ENCODE measurements at regions not wholly inside any gene's neighbourhood (a gene's known extent, or its start where the extent isn't known, plus 50 kb on each side); places are given as distances from the start of the nearest gene placed in this dataset.

DNA sequence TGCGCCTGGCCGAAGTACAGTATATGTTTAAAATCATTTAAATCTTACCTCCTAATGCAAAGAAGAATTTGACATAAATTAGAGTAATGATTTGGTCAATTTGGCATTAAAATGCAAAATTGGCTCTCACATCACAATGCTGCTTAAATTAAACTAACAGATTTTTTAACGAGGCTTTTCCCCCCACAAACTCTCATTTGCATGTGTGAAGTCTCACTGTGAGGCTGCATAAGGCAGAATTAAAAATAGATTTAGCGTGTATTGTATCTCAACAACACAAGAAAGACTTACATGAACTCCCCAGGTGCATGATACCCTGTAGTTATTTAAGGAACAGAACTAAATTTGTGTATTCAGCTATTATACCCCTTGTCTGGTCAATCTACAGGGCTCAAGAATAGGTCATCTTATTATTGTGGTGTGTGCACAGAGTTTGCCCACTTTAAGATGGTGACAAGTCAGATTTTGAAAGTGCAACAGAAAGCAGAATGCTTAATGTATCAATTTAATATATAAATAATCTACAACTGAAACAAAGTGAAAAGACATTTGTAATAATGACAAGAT lies 897.9 kb downstream of the EPHA3 start (continued):
- TF ChIP-seq, protein P1, sequence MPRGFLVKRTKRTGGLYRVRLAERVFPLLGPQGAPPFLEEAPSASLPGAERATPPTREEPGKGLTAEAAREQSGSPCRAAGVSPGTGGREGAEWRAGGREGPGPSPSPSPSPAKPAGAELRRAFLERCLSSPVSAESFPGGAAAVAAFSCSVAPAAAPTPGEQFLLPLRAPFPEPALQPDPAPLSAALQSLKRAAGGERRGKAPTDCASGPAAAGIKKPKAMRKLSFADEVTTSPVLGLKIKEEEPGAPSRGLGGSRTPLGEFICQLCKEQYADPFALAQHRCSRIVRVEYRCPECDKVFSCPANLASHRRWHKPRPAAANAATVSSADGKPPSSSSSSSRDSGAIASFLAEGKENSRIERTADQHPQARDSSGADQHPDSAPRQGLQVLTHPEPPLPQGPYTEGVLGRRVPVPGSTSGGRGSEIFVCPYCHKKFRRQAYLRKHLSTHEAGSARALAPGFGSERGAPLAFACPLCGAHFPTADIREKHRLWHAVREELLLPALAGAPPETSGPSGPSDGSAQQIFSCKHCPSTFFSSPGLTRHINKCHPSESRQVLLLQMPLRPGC (tag by site-specific recombination; IDR thresholded peaks at IDR 0.05), result no peak
- no peak for TF ChIP-seq ZBTB17 (tag by site-specific recombination; IDR thresholded peaks at IDR 0.05)
- no peak for TF ChIP-seq IKZF3 (tag by site-specific recombination; IDR thresholded peaks at IDR 0.05)
- no peak for TF ChIP-seq ZNF10 (tag by site-specific recombination; IDR thresholded peaks at IDR 0.05)
- TF ChIP-seq FEZF1 (tag by site-specific recombination; IDR thresholded peaks at IDR 0.05), result no peak
- no peak for TF ChIP-seq ZNF274 (IDR thresholded peaks at IDR 0.05; ENCODE audit: low read length)
- TF ChIP-seq ZNF274 (tag by site-specific recombination; IDR thresholded peaks at IDR 0.05; ENCODE audit: borderline replicate concordance), result no peak

DNA sequence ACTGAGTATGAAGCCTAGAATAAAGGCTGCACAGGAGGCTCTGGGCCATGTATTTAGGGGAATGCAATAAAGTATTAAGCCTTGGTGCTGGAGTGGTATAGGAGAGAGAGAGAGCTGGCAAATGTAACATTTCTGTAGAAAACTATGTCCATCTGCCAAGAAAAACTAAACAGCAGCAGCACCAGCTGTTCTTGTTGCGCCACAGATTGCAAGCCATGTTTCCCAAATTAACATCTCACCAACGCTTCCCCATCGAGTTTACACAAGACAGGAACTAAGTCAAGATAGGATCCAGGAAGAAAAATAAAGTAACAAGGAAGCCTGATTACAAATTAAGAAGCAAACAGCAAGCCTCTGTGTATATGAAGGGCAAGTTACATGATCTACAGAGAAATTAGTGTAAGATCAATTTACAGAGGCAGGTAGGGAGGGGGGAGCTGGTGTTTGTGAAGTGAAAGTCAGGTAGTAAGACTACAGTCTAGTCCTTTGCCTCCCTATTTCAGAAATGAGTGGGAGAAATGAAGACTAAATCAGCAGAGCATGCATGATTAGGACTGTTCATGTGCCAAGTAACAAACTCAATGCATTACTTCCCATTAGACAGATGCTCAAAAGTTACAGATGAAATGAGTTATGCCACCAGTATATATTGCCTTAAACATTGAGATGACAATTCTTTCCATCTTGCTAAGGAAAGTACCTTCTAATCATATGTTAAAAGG lies 900.5 kb downstream of the EPHA3 start:
- Histone ChIP-seq H3K27ac (ENCODE audit: extremely low read depth, low read depth, low read length) (no peak overlapping the region), H3K9me3 (ENCODE audit: control insufficient read depth, insufficient read depth, low read depth, low read length) (no peaks in the 10 kb centered on the region), H3K4me1 (ENCODE audit: control insufficient read depth, insufficient read depth, low read length) (no peaks in the 10 kb centered on the region), H3K4me3 (ENCODE audit: low read depth, low read length) (no peak overlapping the region), H3K36me3 (ENCODE audit: control insufficient read depth in 2 of 2, insufficient read depth in 1 of 2, low read length in 2 of 2) (no peaks in the 10 kb centered on the region)
- CTCF ChIA-PET, result no interaction called here
- POLR2A ChIA-PET, result no interaction called here
- no peak for TF ChIP-seq ZFHX2 (tag by site-specific recombination; conservative IDR thresholded peaks at IDR 0.05)
- TF ChIP-seq ZBTB49 (tag by site-specific recombination; IDR thresholded peaks at IDR 0.05; ENCODE audit: low read depth), result no peak
- no peak for TF ChIP-seq ZBTB20 (tag by site-specific recombination; IDR thresholded peaks at IDR 0.05)
- TF ChIP-seq, protein P2, sequence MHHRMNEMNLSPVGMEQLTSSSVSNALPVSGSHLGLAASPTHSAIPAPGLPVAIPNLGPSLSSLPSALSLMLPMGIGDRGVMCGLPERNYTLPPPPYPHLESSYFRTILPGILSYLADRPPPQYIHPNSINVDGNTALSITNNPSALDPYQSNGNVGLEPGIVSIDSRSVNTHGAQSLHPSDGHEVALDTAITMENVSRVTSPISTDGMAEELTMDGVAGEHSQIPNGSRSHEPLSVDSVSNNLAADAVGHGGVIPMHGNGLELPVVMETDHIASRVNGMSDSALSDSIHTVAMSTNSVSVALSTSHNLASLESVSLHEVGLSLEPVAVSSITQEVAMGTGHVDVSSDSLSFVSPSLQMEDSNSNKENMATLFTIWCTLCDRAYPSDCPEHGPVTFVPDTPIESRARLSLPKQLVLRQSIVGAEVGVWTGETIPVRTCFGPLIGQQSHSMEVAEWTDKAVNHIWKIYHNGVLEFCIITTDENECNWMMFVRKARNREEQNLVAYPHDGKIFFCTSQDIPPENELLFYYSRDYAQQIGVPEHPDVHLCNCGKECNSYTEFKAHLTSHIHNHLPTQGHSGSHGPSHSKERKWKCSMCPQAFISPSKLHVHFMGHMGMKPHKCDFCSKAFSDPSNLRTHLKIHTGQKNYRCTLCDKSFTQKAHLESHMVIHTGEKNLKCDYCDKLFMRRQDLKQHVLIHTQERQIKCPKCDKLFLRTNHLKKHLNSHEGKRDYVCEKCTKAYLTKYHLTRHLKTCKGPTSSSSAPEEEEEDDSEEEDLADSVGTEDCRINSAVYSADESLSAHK (tag by site-specific recombination; IDR thresholded peaks at IDR 0.05), result no peak
- TF ChIP-seq, protein P3, sequence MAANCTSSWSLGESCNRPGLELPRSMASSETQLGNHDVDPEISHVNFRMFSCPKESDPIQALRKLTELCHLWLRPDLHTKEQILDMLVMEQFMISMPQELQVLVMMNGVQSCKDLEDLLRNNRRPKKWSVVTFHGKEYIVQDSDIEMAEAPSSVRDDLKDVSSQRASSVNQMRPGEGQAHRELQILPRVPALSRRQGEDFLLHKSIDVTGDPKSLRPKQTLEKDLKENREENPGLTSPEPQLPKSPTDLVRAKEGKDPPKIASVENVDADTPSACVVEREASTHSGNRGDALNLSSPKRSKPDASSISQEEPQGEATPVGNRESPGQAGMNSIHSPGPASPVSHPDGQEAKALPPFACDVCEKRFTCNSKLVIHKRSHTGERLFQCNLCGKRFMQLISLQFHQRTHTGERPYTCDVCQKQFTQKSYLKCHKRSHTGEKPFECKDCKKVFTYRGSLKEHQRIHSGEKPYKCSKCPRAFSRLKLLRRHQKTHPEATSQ (tag by site-specific recombination; IDR thresholded peaks at IDR 0.05), result no peak
- no peak for TF ChIP-seq ZBTB10 (tag by site-specific recombination; IDR thresholded peaks at IDR 0.05)
- TF ChIP-seq SP3 (tag by site-specific recombination; IDR thresholded peaks at IDR 0.05), result no peak
- TF ChIP-seq, protein P4, sequence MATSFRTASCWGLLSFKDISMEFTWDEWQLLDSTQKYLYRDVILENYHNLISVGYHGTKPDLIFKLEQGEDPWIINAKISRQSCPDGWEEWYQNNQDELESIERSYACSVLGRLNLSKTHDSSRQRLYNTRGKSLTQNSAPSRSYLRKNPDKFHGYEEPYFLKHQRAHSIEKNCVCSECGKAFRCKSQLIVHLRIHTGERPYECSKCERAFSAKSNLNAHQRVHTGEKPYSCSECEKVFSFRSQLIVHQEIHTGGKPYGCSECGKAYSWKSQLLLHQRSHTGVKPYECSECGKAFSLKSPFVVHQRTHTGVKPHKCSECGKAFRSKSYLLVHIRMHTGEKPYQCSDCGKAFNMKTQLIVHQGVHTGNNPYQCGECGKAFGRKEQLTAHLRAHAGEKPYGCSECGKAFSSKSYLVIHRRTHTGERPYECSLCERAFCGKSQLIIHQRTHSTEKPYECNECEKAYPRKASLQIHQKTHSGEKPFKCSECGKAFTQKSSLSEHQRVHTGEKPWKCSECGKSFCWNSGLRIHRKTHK (tag by site-specific recombination; IDR thresholded peaks at IDR 0.05), result no peak
- no peak for TF ChIP-seq YY1 (tag by site-specific recombination; IDR thresholded peaks at IDR 0.05)
- no peak for TF ChIP-seq ZNF350 (tag by site-specific recombination; IDR thresholded peaks at IDR 0.05)

Measured in HEK293 (cell line).